HepG2 (cell line): ENCODE measurements at regions not wholly inside any gene's neighbourhood (a gene's known extent, or its start where the extent isn't known, plus 50 kb on each side); places are given as distances from the start of the nearest gene placed in this dataset.
A peak's percentile ranks its signal among the peaks of the same experiment; 100 is the strongest.

Experiments
- ATAC-seq: fragments of 200-7000 bp; cut with Tn5 transposase; 3 replicates; pipeline ENCODE4 v1.9.1; 2020; ENCODE audit warnings: mild to moderate bottlenecking, moderate library complexity
- BruUV-seq: library from RNA; stranded (reverse); fragments of 400-500 nt; replicated peaks from 2 replicates; lab custom pipeline; 2021; lab: Mats Ljungman, UMichigan
- CTCF ChIA-PET: fragments of 300-600 bp; formaldehyde crosslinking; extraction: SDS; loops from one replicate; lab custom pipeline; 2021; ENCODE audit warnings: low total read pairs, inconsistent platforms, low intra/inter-chr PET ratio; lab: Yijun Ruan, JAX
- POLR2A ChIA-PET: fragments of 350-600 bp; sonication (Branson Sonifier 250); formaldehyde crosslinking; loops from one replicate; lab custom pipeline; 2020; ENCODE audit warnings: antibody characterized with exemption, inconsistent platforms; lab: Yijun Ruan, JAX
- DNase-seq: peaks from one replicate; pipeline ENCODE4 v3.0.0-alpha.2; 2015; ENCODE audit warnings: low spot score
- FAIRE-seq: peaks from 3 replicates; lab custom pipeline; 2011; peaks lifted over from hg19 to GRCh38; lab: Jason Lieb, UNC
- H2AFZ ChIP-seq: one replicate; pipeline ENCODE4 v1.6.1; 2011; ENCODE audit warnings: low read length, inconsistent platforms
- H3K27ac ChIP-seq: fragments of 300-600 bp; 3 replicates; pipeline ENCODE4 v1.8.0; 2011; ENCODE audit warnings: mixed run types, mild to moderate bottlenecking, mixed read lengths, low read length, inconsistent platforms; ENCODE audit not compliant: insufficient read depth; ENCODE audit errors: extremely low read length
- H3K27me3 ChIP-seq, 2 experiments: fragments of 200-600 bp in 1 of 2; 2 replicates in 1 of 2; 3 replicates in 1 of 2; pipeline versions ENCODE4 v1.6.0 to v1.8.0; 2011; ENCODE audit warnings: low read length in 2 of 2, mild to moderate bottlenecking in 2 of 2, moderate library complexity in 2 of 2, inconsistent platforms in 1 of 2; ENCODE audit not compliant: insufficient read depth in 2 of 2, control insufficient read depth in 1 of 2
- H3K36me3 ChIP-seq, 2 experiments: fragments of 200-600 bp in 1 of 2; replicated peaks in 1 of 2; 2 replicates in 1 of 2; 3 replicates in 1 of 2; pipeline versions ENCODE4 v1.5.1 to v1.8.0; 2011; ENCODE audit warnings: low read length in 2 of 2, inconsistent platforms in 1 of 2; ENCODE audit not compliant: insufficient read depth in 2 of 2, control insufficient read depth in 1 of 2
- H3K4me1 ChIP-seq: 2 replicates; pipeline ENCODE4 v1.5.1; 2012; ENCODE audit warnings: low read length, inconsistent platforms; ENCODE audit not compliant: insufficient read depth
- H3K4me2 ChIP-seq: 2 replicates; pipeline ENCODE4 v1.6.0; 2011; ENCODE audit warnings: low read depth, low read length, inconsistent platforms
- H3K4me3 ChIP-seq, 3 experiments: fragments of 200-600 bp in 1 of 3; sonication (generic), shearing (Covaris generic) in 1 of 3; replicated peaks in 1 of 3; 2 replicates each; pipeline ENCODE4 v1.5.1; 2011 to 2016; ENCODE audit warnings: low read length in 3 of 3, inconsistent platforms in 2 of 3, low read depth in 2 of 3, mild to moderate bottlenecking in 2 of 3, control low read depth in 1 of 3, mixed read lengths in 1 of 3; ENCODE audit not compliant: insufficient read depth in 1 of 3
- H3K79me2 ChIP-seq: one replicate; pipeline ENCODE4 v1.6.1; 2011; ENCODE audit warnings: low read length, inconsistent platforms; ENCODE audit not compliant: insufficient read depth
- H3K9ac ChIP-seq: 2 replicates; pipeline ENCODE4 v1.6.0; 2011; ENCODE audit warnings: mild to moderate bottlenecking, low read depth, low read length, inconsistent platforms; ENCODE audit not compliant: insufficient read depth
- H3K9me3 ChIP-seq: 2 replicates; pipeline ENCODE4 v1.5.1; 2012; ENCODE audit warnings: mild to moderate bottlenecking, low read length
- H4K20me1 ChIP-seq: 2 replicates; pipeline ENCODE4 v1.6.0; 2011; ENCODE audit warnings: inconsistent platforms, mild to moderate bottlenecking, low read length, moderate library complexity; ENCODE audit not compliant: insufficient read depth
- ARNT2 ChIP-seq: sonication (generic); formaldehyde crosslinking; IDR thresholded peaks from 2 replicates; pipeline ENCODE4 v1.8.0; 2022; ENCODE audit warnings: mild to moderate bottlenecking, low read depth, missing genetic modification reagents, moderate library complexity
- ATF7 ChIP-seq, 2 experiments: fragments of 450-650 bp in 1 of 2; sonication (generic) in 1 of 2; formaldehyde crosslinking in 1 of 2; IDR thresholded peaks; 2 replicates each; pipeline versions ENCODE4 v1.4.0 to v1.6.1; 2016 to 2020; ENCODE audit warnings: antibody characterized with exemption in 1 of 2, mild to moderate bottlenecking in 1 of 2, missing genetic modification reagents in 1 of 2
- HNRNPLL ChIP-seq: fragments of 200-400 bp; formaldehyde crosslinking; IDR thresholded peaks from 2 replicates; pipeline ENCODE4 v1.6.1; 2017; ENCODE audit warnings: mild to moderate bottlenecking, low read depth, low read length; ENCODE audit not compliant: poor library complexity, severe bottlenecking
- HOXA3 ChIP-seq: sonication (generic); formaldehyde crosslinking; IDR thresholded peaks from 2 replicates; pipeline ENCODE4 v1.5.0; 2020; ENCODE audit warnings: missing genetic modification reagents
- MEIS1 ChIP-seq: sonication (generic); formaldehyde crosslinking; IDR thresholded peaks from 2 replicates; pipeline ENCODE4 v1.9.0; 2021; ENCODE audit warnings: mild to moderate bottlenecking, missing genetic modification reagents, moderate library complexity, borderline replicate concordance
- RBFOX2 ChIP-seq: fragments of 200-400 bp; formaldehyde crosslinking; IDR thresholded peaks from 2 replicates; pipeline ENCODE4 v1.6.1; 2017; ENCODE audit warnings: low read depth, mild to moderate bottlenecking, low read length
- RFXAP ChIP-seq: sonication (generic); formaldehyde crosslinking; IDR thresholded peaks from 2 replicates; pipeline ENCODE4 v1.4.0; 2020; ENCODE audit warnings: missing genetic modification reagents, borderline replicate concordance
- TFDP1 ChIP-seq: IDR thresholded peaks from 2 replicates; pipeline ENCODE4 v1.6.1; 2016; ENCODE audit warnings: missing compliant biosample characterization, missing genetic modification reagents, borderline replicate concordance
- TFDP2 ChIP-seq: sonication (generic); formaldehyde crosslinking; IDR thresholded peaks from 2 replicates; pipeline ENCODE4 v1.4.0; 2020; ENCODE audit warnings: missing genetic modification reagents
- ZBTB14 ChIP-seq: sonication (generic); formaldehyde crosslinking; IDR thresholded peaks from 2 replicates; pipeline ENCODE4 v1.4.0; 2020; ENCODE audit warnings: missing genetic modification reagents
- ZNF142 ChIP-seq: sonication (generic); formaldehyde crosslinking; IDR thresholded peaks from 2 replicates; pipeline ENCODE4 v1.4.0; 2020; ENCODE audit warnings: missing genetic modification reagents
- ZNF766 ChIP-seq: sonication (generic); formaldehyde crosslinking; IDR thresholded peaks from 2 replicates; pipeline ENCODE4 v1.5.0; 2020; ENCODE audit warnings: missing genetic modification reagents, borderline replicate concordance
- ZSCAN25 ChIP-seq: sonication (generic); formaldehyde crosslinking; IDR thresholded peaks from 2 replicates; pipeline ENCODE4 v1.8.0; 2022; ENCODE audit warnings: mild to moderate bottlenecking, missing genetic modification reagents
- WGBS: methylation state at CpG from one replicate; pipeline ENCODE4 v1.1.6; 2017; ENCODE audit warnings: low lambda C conversion rate; 5-methylcytosine and 5-hydroxymethylcytosine counted together
- in situ Hi-C: cut with HindIII; loops from 2 replicates; pipeline ENCODE4 v1.10.0; 2017; ENCODE audit warnings: low pct_unique_long_range_greater_than_20kb; ENCODE audit not compliant: extremely low pct_ligation_motif_present
- intact Hi-C: fragments of 100-400 bp; cut with micrococcal nuclease; formaldehyde crosslinking; loops from one replicate; pipeline ENCODE4 v1.10.0; 2022; ENCODE audit not compliant: unreplicated experiment

GRCh38 chr2:118186110-118186857, 98.0 kb downstream of the INSIG2 start:
- peaks cover 0 to 18% of the 10 kb centered on the region in 2 experiments; a peak in 2 of 5 replicates for H3K27me3 ChIP-seq
- no peak for DNase-seq
- peak overlapping the region; percentile 24 to 63 (median 50); a peak in 5 of 6 replicates for H3K4me3 ChIP-seq
- no peaks in the 10 kb centered on the region for H3K79me2 ChIP-seq
- ATAC-seq, result peak; percentile 42
- intact Hi-C loops (loop anchor here (5.0 kb wide), 1 partner anchor 139 kb away; no protein-coding TSS in a partner anchor), in situ Hi-C loops (no loop called here)
- no peak overlapping the region for H2AFZ ChIP-seq
- peak overlapping the region; percentile 40; the same call in 1 of the 2 replicates for H3K9ac ChIP-seq
- POLR2A ChIA-PET, result no interaction called here
- no peaks in the 10 kb centered on the region for H3K36me3 ChIP-seq
- peaks cover 16% of the 10 kb centered on the region; the same call in 1 of the 2 replicates for H3K4me1 ChIP-seq
- no peaks in the 10 kb centered on the region for H3K9me3 ChIP-seq
- FAIRE-seq, result no peak
- no TSS peak for BruUV-seq
- H3K4me2 ChIP-seq, result peak overlapping the region; percentile 88
- no peaks in the 10 kb centered on the region for H4K20me1 ChIP-seq
- no peak overlapping the region for H3K27ac ChIP-seq
- 71% methylated on average over 52 of the region's 52 CpGs for WGBS
- CTCF ChIA-PET, result no interaction called here
- TF ChIP-seq TFDP2 (CRISPR knock-in tag) (no peak), HNRNPLL (peak; percentile 33), MEIS1 (CRISPR knock-in tag) (no peak), ATF7 (IDR thresholded peaks at IDR 0.05) (no peak), ATF7 (CRISPR knock-in tag; IDR thresholded peaks at IDR 0.05) (no peak), RBFOX2 (peak; percentile 57; the same call in 1 of the 2 replicates), ARNT2 (CRISPR knock-in tag) (no peak), ZNF142 (CRISPR knock-in tag) (no peak), ZBTB14 (peak; percentile 53; the same call in 1 of the 2 replicates), RFXAP (0 out of 2 replicates have a peak, but pooled peaks have one; percentile 30), HOXA3 (0 out of 2 replicates have a peak, but pooled peaks have one; percentile 22), ZNF766 (CRISPR knock-in tag) (no peak), TFDP1 (CRISPR knock-in tag) (peak; percentile 30; the same call in 1 of the 2 replicates), ZSCAN25 (CRISPR knock-in tag) (0 out of 2 replicates have a peak, but pooled peaks have one; percentile 54)
